GM06990 (cell line): ENCODE measurements at regions not wholly inside any gene's neighbourhood (a gene's known extent, or its start where the extent isn't known, plus 50 kb on each side); places are given as distances from the start of the nearest gene placed in this dataset.

Experiments
- DNase-seq: peaks from one replicate; pipeline ENCODE4 v3.0.0-alpha.2; 2011; ENCODE audit not compliant: insufficient read length; ENCODE audit errors: extremely low read depth
- H3K27me3 ChIP-seq: replicated peaks from 2 replicates; pipeline ENCODE4 v1.6.0; 2011; ENCODE audit warnings: low read length; ENCODE audit not compliant: control insufficient read depth, insufficient read depth
- H3K36me3 ChIP-seq: 2 replicates; pipeline ENCODE4 v1.5.1; 2011; ENCODE audit warnings: low read length; ENCODE audit not compliant: control insufficient read depth, insufficient read depth
- H3K4me3 ChIP-seq: replicated peaks from 2 replicates; pipeline ENCODE4 v1.5.1; 2011; ENCODE audit warnings: low read depth, mild to moderate bottlenecking, control low read depth, low read length
- TF ChIP-seq, protein P1 (sequence below): IDR thresholded peaks from 2 replicates; pipeline ENCODE4 v1.5.1; 2011; ENCODE audit warnings: low read length, control low read depth, mild to moderate bottlenecking, inconsistent platforms; ENCODE audit not compliant: insufficient read depth, poor library complexity, severe bottlenecking

- DNase-seq = no peak
- no peak overlapping the region for H3K4me3 ChIP-seq
Measured at GRCh38 chr7:53426145-53426750, 390.8 kb downstream of the POM121L12 start.

GRCh38 chr7:53428045-53428444, 392.6 kb downstream of the POM121L12 start:
- Histone ChIP-seq H3K4me3 (no peak overlapping the region), H3K36me3 (no peaks in the 10 kb centered on the region), H3K27me3 (no peaks in the 10 kb centered on the region)
- DNase-seq = no peak
- TF ChIP-seq, protein P1, sequence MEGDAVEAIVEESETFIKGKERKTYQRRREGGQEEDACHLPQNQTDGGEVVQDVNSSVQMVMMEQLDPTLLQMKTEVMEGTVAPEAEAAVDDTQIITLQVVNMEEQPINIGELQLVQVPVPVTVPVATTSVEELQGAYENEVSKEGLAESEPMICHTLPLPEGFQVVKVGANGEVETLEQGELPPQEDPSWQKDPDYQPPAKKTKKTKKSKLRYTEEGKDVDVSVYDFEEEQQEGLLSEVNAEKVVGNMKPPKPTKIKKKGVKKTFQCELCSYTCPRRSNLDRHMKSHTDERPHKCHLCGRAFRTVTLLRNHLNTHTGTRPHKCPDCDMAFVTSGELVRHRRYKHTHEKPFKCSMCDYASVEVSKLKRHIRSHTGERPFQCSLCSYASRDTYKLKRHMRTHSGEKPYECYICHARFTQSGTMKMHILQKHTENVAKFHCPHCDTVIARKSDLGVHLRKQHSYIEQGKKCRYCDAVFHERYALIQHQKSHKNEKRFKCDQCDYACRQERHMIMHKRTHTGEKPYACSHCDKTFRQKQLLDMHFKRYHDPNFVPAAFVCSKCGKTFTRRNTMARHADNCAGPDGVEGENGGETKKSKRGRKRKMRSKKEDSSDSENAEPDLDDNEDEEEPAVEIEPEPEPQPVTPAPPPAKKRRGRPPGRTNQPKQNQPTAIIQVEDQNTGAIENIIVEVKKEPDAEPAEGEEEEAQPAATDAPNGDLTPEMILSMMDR = no peak

More at GRCh38 chr7:53426145-53426750, 390.8 kb downstream of the POM121L12 start:
- TF ChIP-seq, protein P1 = no peak
- no peaks in the 10 kb centered on the region for H3K36me3 ChIP-seq
- H3K27me3 ChIP-seq = no peaks in the 10 kb centered on the region

GRCh38 chr7:53431901-53432300, 396.5 kb downstream of the POM121L12 start:
- TF ChIP-seq, protein P1 = no peak
- Histone ChIP-seq H3K27me3 (no peaks in the 10 kb centered on the region), H3K4me3 (no peak overlapping the region), H3K36me3 (no peaks in the 10 kb centered on the region)
- DNase-seq = no peak

DNA sequence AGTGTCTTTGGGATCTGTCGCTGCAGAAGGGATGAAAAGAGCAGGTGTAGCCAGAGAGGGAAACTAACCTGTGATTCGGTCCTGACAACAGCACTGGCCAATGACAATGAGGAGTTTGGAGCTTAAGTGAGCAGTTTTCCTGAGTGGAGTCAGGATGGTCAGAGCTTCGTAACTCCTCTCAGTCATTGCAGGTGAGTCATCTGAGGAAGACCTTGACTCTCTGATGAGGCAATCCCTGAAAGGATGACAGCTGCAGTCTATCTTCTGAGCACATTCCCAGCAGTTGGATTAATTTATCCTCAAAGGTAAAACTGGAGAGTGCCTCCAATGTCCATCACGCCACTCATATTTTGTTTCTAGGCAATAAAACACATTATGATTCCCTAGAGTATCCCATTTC, 401.9 kb downstream of the POM121L12 start:
- DNase-seq = no peak
- H3K4me3 ChIP-seq = no peak overlapping the region
- TF ChIP-seq, protein P1 = no peak
- no peaks in the 10 kb centered on the region for H3K27me3 ChIP-seq
- H3K36me3 ChIP-seq = no peaks in the 10 kb centered on the region

- TF ChIP-seq, protein P1 = no peak
- no peaks in the 10 kb centered on the region for H3K27me3 ChIP-seq
- DNase-seq = no peak
- no peaks in the 10 kb centered on the region for H3K36me3 ChIP-seq
- H3K4me3 ChIP-seq = no peak overlapping the region
Measured at GRCh38 chr7:53446170-53446569, 410.7 kb downstream of the POM121L12 start.

- TF ChIP-seq, protein P1 = no peak
Measured at GRCh38 chr7:53458636-53459035, 423.2 kb downstream of the POM121L12 start.

More at GRCh38 chr7:53458636-53459035, 423.2 kb downstream of the POM121L12 start:
- no peak for DNase-seq
- Histone ChIP-seq H3K36me3 (no peaks in the 10 kb centered on the region), H3K4me3 (no peak overlapping the region), H3K27me3 (no peaks in the 10 kb centered on the region)
